HCT116 (cell line): ENCODE measurements at regions not wholly inside any gene's neighbourhood (a gene's known extent, or its start where the extent isn't known, plus 50 kb on each side); places are given as distances from the start of the nearest gene placed in this dataset.

Experiments
- ATAC-seq: fragments of 200-7000 bp; cut with Tn5 transposase; 2 replicates; pipeline ENCODE4 v1.9.1; 2020; ENCODE audit warnings: mild to moderate bottlenecking, moderate library complexity
- BruUV-seq: library from RNA; stranded (reverse); fragments of 400-500 nt; replicated peaks from 2 replicates; lab custom pipeline; 2021; lab: Mats Ljungman, UMichigan
- CTCF ChIA-PET: fragments of 300-600 bp; sonication (Branson Sonifier 250); formaldehyde crosslinking; loops from one replicate; lab custom pipeline; 2021; ENCODE audit warnings: antibody characterized with exemption; lab: Charles Lee
- POLR2A ChIA-PET: fragments of 300-600, 350-600 bp; sonication (Branson Sonifier 250); formaldehyde crosslinking; loops from one replicate; lab custom pipeline; 2021; ENCODE audit warnings: antibody characterized with exemption; lab: Charles Lee
- RAD21 ChIA-PET, 2 experiments: fragments of 300-600 bp; sonication (Branson Sonifier 250); formaldehyde crosslinking; loops; one replicate each; lab custom pipeline; 2023; ENCODE audit warnings: low total read pairs in 2 of 2; ENCODE audit not compliant: uncharacterized antibody in 2 of 2, unreplicated experiment in 2 of 2, low non-redundant PET in 1 of 2; lab: Charles Lee
- DNase-seq: peaks from one replicate; pipeline ENCODE4 v3.0.0-alpha.2; 2010; ENCODE audit warnings: low read depth, low spot score
- H2AFZ ChIP-seq: fragments of 200-600 bp; shearing (Covaris generic), sonication (generic); 2 replicates; pipeline ENCODE4 v1.6.1; 2017; ENCODE audit warnings: low read depth, mixed run types, mixed read lengths, antibody characterized with exemption, low read length; ENCODE audit not compliant: poor library complexity, severe bottlenecking
- H3K27ac ChIP-seq: 2 replicates; pipeline ENCODE4 v1.5.1; 2012; ENCODE audit warnings: low read depth, low read length
- H3K27me3 ChIP-seq: fragments of 200-600 bp; sonication (generic); 2 replicates; pipeline ENCODE4 v1.6.1; 2016; ENCODE audit warnings: mixed run types, low read length, mixed read lengths; ENCODE audit not compliant: insufficient read depth
- H3K36me3 ChIP-seq, 2 experiments: fragments of 200-500 bp in 1 of 2; fragments of 200-600 bp in 1 of 2; sonication (Bioruptor generic) in 1 of 2; sonication (generic) in 1 of 2; 2 replicates each; pipeline versions ENCODE4 v1.5.1 to v1.6.1; 2014 to 2016; ENCODE audit warnings: low read length in 2 of 2, inconsistent platforms in 1 of 2, mixed read lengths in 1 of 2, mixed run types in 1 of 2; ENCODE audit not compliant: insufficient read depth in 2 of 2, control insufficient read depth in 1 of 2
- H3K4me1 ChIP-seq, 2 experiments: fragments of 200-600 bp in 1 of 2; sonication (generic) in 1 of 2; 2 replicates each; pipeline versions ENCODE4 v1.5.1 to v1.6.1; 2012 to 2017; ENCODE audit warnings: low read length in 2 of 2, inconsistent platforms in 1 of 2, mild to moderate bottlenecking in 1 of 2, mixed read lengths in 1 of 2, mixed run types in 1 of 2, moderate library complexity in 1 of 2; ENCODE audit not compliant: insufficient read depth in 2 of 2, control insufficient read depth in 1 of 2
- H3K4me2 ChIP-seq: fragments of 200-600 bp; sonication (generic); 2 replicates; pipeline ENCODE4 v1.6.1; 2017; ENCODE audit warnings: mixed run types, low read length, mixed read lengths
- H3K4me3 ChIP-seq, 2 experiments: fragments of 200-600 bp in 1 of 2; sonication (generic) in 1 of 2; replicated peaks in 1 of 2; 2 replicates each; pipeline ENCODE4 v1.5.1; 2011 to 2016; ENCODE audit warnings: low read length in 2 of 2, control low read depth in 1 of 2, low read depth in 1 of 2, mild to moderate bottlenecking in 1 of 2, mixed read lengths in 1 of 2, mixed run types in 1 of 2
- H3K79me2 ChIP-seq: fragments of 200-600 bp; sonication (generic); 2 replicates; pipeline ENCODE4 v1.6.1; 2017; ENCODE audit warnings: mild to moderate bottlenecking, mixed run types, low read length, moderate library complexity, mixed read lengths; ENCODE audit not compliant: insufficient read depth
- H3K9ac ChIP-seq: fragments of 200-600 bp; sonication (generic); 2 replicates; pipeline ENCODE4 v1.6.1; 2016; ENCODE audit warnings: low read length, mixed read lengths
- H3K9me2 ChIP-seq: fragments of 200-600 bp; sonication (generic), shearing (Covaris generic); 2 replicates; pipeline ENCODE4 v1.6.1; 2017; ENCODE audit warnings: mixed run types, mild to moderate bottlenecking, moderate library complexity; ENCODE audit not compliant: insufficient read depth
- H3K9me3 ChIP-seq, 2 experiments: fragments of 200-500 bp in 1 of 2; fragments of 200-600 bp in 1 of 2; sonication (Bioruptor generic) in 1 of 2; sonication (generic) in 1 of 2; 2 replicates each; pipeline ENCODE4 v1.6.1; 2014 to 2017; ENCODE audit warnings: low read length in 2 of 2, mixed read lengths in 2 of 2, inconsistent platforms in 1 of 2, low read depth in 1 of 2, mild to moderate bottlenecking in 1 of 2, mixed run types in 1 of 2, moderate library complexity in 1 of 2; ENCODE audit not compliant: control insufficient read depth in 1 of 2, insufficient read depth in 1 of 2
- H4K20me1 ChIP-seq: fragments of 200-600 bp; sonication (generic), shearing (Covaris generic); 2 replicates; pipeline ENCODE4 v1.6.1; 2017; ENCODE audit warnings: mixed run types, mild to moderate bottlenecking, moderate library complexity; ENCODE audit not compliant: insufficient read depth
- CBX3 ChIP-seq: IDR thresholded peaks from 2 replicates; pipeline ENCODE4 v1.6.1; 2012; ENCODE audit warnings: low read depth
- CTCF ChIP-seq, 3 experiments: fragments of 200-600 bp in 1 of 3; sonication (generic) in 1 of 3; IDR thresholded peaks in 2 of 3; conservative IDR thresholded peaks in 1 of 3; 2 replicates each; pipeline ENCODE4 v1.5.1; 2012 to 2017; ENCODE audit warnings: low read depth in 2 of 3, low read length in 2 of 3, antibody characterized with exemption in 1 of 3, borderline replicate concordance in 1 of 3, control low read depth in 1 of 3, mild to moderate bottlenecking in 1 of 3, mixed read lengths in 1 of 3, mixed run types in 1 of 3, moderate library complexity in 1 of 3; ENCODE audit not compliant: insufficient read depth in 1 of 3
- EZH2 ChIP-seq: fragments of 200-600 bp; sonication (generic); IDR thresholded peaks from 2 replicates; pipeline ENCODE4 v1.6.1; 2017; ENCODE audit warnings: antibody characterized with exemption, mixed run types
- FOSL1 ChIP-seq: IDR thresholded peaks from 2 replicates; pipeline ENCODE4 v1.6.1; 2012; ENCODE audit warnings: low read depth
- JUND ChIP-seq: IDR thresholded peaks from 2 replicates; pipeline ENCODE4 v1.6.1; 2012
- POLR2A ChIP-seq: IDR thresholded peaks from 2 replicates; pipeline ENCODE4 v1.7.0; 2011; ENCODE audit warnings: borderline replicate concordance; ENCODE audit not compliant: insufficient read depth, insufficient read length; ENCODE audit errors: extremely low read depth
- SP1 ChIP-seq: IDR thresholded peaks from 2 replicates; pipeline ENCODE4 v1.6.1; 2012; ENCODE audit warnings: low read depth
- SRF ChIP-seq: IDR thresholded peaks from 2 replicates; pipeline ENCODE4 v1.6.1; 2012; ENCODE audit warnings: low read depth
- TCF7L2 ChIP-seq: IDR thresholded peaks from 2 replicates; pipeline ENCODE4 v1.7.0; 2011; ENCODE audit warnings: borderline replicate concordance, inconsistent platforms; ENCODE audit not compliant: insufficient read depth, insufficient read length; ENCODE audit errors: extremely low read depth
- ZFX ChIP-seq: fragments of 450-650 bp; IDR thresholded peaks from 2 replicates; pipeline ENCODE4 v1.6.1; 2017
- intact Hi-C: fragments of 100-400 bp; cut with micrococcal nuclease; formaldehyde crosslinking; loops from 2 replicates; pipeline ENCODE4 v1.10.0; 2022
- TF ChIP-seq, protein P1 (sequence below): IDR thresholded peaks from 2 replicates; pipeline ENCODE4 v1.6.1; 2012

DNA sequence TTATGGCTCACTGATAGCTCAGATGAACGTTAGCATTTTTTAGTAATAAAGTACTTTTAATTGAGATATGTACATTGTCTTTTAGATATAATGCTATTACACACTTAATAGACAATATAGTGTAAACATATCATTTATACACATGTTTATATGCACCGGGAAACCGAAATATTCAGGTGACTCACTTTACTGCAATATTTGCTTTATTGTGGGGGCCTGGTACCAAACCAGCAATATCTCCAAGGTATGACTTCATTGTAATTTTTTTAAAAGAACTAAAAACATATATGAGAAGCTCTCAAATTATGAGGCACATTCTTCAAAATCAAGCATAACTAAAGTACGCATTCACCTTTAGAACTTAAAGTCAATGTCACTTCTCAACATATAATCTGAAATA, 231.2 kb upstream of the SLC7A11 start:
- Histone ChIP-seq H3K27me3 (no peaks in the 10 kb centered on the region), H3K36me3 (no peaks in the 10 kb centered on the region), H3K4me1 (no peaks in the 10 kb centered on the region), H3K27ac (no peak overlapping the region), H3K79me2 (no peaks in the 10 kb centered on the region), H2AFZ (no peak overlapping the region), H3K9me2 (no peaks in the 10 kb centered on the region), H3K9me3 (no peaks in the 10 kb centered on the region), H3K4me2 (no peak overlapping the region), H3K4me3 (no peak overlapping the region), H3K9ac (no peak overlapping the region), H4K20me1 (no peaks in the 10 kb centered on the region)
- intact Hi-C loops = no loop called here
- no TSS peak for BruUV-seq
- DNase-seq = no peak
- POLR2A ChIA-PET = no interaction called here
- TF ChIP-seq ZFX = no peak
- no peak for TF ChIP-seq SRF
- no peak for TF ChIP-seq CBX3
- no peak for TF ChIP-seq FOSL1
- TF ChIP-seq, protein P1, sequence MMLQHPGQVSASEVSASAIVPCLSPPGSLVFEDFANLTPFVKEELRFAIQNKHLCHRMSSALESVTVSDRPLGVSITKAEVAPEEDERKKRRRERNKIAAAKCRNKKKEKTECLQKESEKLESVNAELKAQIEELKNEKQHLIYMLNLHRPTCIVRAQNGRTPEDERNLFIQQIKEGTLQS = no peak
- no peak for TF ChIP-seq JUND
- TF ChIP-seq CTCF (IDR thresholded peaks at IDR 0.05 in 2 of 3, conservative IDR thresholded peaks at IDR 0.05 in 1 of 3; ENCODE audit: borderline replicate concordance in 1 of 3, insufficient read depth in 1 of 3, low read depth in 2 of 3, low read length in 2 of 3) = no peak
- TF ChIP-seq POLR2A = no peak
- no peak for TF ChIP-seq EZH2
- TF ChIP-seq SP1 = no peak
- TF ChIP-seq TCF7L2 = no peak
- CTCF ChIA-PET = no interaction called here
- RAD21 ChIA-PET = no interaction called here
- ATAC-seq = no peak
